A673 (cell line): ENCODE measurements at regions not wholly inside any gene's neighbourhood (a gene's known extent, or its start where the extent isn't known, plus 50 kb on each side); places are given as distances from the start of the nearest gene placed in this dataset.

Experiments used
- CTCF ChIP-seq: fragments of 300-800, 200-600 bp; sonication (generic); conservative IDR thresholded peaks from 2 replicates; pipeline ENCODE4 v1.5.1; 2017; ENCODE audit warnings: low read depth, mild to moderate bottlenecking, antibody characterized with exemption, low read length, moderate library complexity, mixed read lengths
- EZH2 ChIP-seq: fragments of 200-600 bp; sonication (generic); IDR thresholded peaks from 2 replicates; pipeline ENCODE4 v1.6.1; 2017; ENCODE audit warnings: borderline replicate concordance, low read depth, mild to moderate bottlenecking, mixed read lengths, antibody characterized with exemption, low read length; ENCODE audit not compliant: poor library complexity, severe bottlenecking

GRCh38 chr11:109856928-109857327 is 236.3 kb upstream of the ZC3H12C start:
- TF ChIP-seq CTCF (no peak), EZH2 (no peak)
